HG03103 (cell line): ENCODE measurements at regions not wholly inside any gene's neighbourhood (a gene's known extent, or its start where the extent isn't known, plus 50 kb on each side); places are given as distances from the start of the nearest gene placed in this dataset.
A peak's percentile ranks its signal among the peaks of the same experiment; 100 is the strongest.

Source experiments
- ATAC-seq: cut with Tn5 transposase; IDR thresholded peaks from one replicate; pipeline ENCODE4 v1.9.1; 2021; ENCODE audit warnings: low read depth; ENCODE audit not compliant: unreplicated experiment

GRCh38 chr12:27179400-27180214 is 64.5 kb upstream of the STK38L start:
- peak; percentile 91 for ATAC-seq

GRCh38 chr12:27180906-27181505 is 63.1 kb upstream of the STK38L start:
- ATAC-seq, result no peak

- no peak for ATAC-seq
Observed at GRCh38 chr12:27183342-27183741, 60.7 kb upstream of the STK38L start.

- peak; percentile 81 for ATAC-seq
Observed at GRCh38 chr12:27185234-27186021, 58.7 kb upstream of the STK38L start.

- ATAC-seq, result no peak
Observed at GRCh38 chr12:27186022-27186839, 57.9 kb upstream of the STK38L start.

GRCh38 chr12:27187697-27188096 is 56.4 kb upstream of the STK38L start:
- no peak for ATAC-seq

GRCh38 chr12:27190761-27191160 is 53.3 kb upstream of the STK38L start:
- no peak for ATAC-seq

- no peak for ATAC-seq
Observed at GRCh38 chr12:27191531-27191930, 52.6 kb upstream of the STK38L start.

- ATAC-seq, result no peak
Observed at GRCh38 chr12:27192118-27192802, 51.8 kb upstream of the STK38L start.

- no peak for ATAC-seq
Observed at GRCh38 chr12:27193106-27193505, 51.0 kb upstream of the STK38L start.

GRCh38 chr12:27193854-27194544 is 50.1 kb upstream of the STK38L start:
- ATAC-seq, result no peak
